ENCODE measurements at regions not wholly inside any gene's neighbourhood (a gene's known extent, or its start where the extent isn't known, plus 50 kb on each side); places are given as distances from the start of the nearest gene placed in this dataset.

- no TSS peak for BruUV-seq (replicated peaks)
- H3K4me1 Mint-ChIP-seq (ENCODE audit: insufficient read depth, unreplicated experiment) = no peaks in the 10 kb centered on the region
- DNase-seq (ENCODE audit: unreplicated experiment) = peak; percentile 67
Measured at GRCh38 chr5:42057254-42057690, 132.2 kb downstream of the FBXO4 start.

GRCh38 chr5:42059291-42059690 lies 134.2 kb downstream of the FBXO4 start:
- Mint-ChIP-seq H3K36me3 (ENCODE audit: insufficient read depth, unreplicated experiment) (no peaks in the 10 kb centered on the region), H3K27me3 (ENCODE audit: insufficient read depth, unreplicated experiment) (no peaks in the 10 kb centered on the region), H3K27ac (ENCODE audit: low read depth, unreplicated experiment) (no peak overlapping the region), H3K9me3 (ENCODE audit: unreplicated experiment) (no peaks in the 10 kb centered on the region), H3K4me1 (ENCODE audit: insufficient read depth, unreplicated experiment) (no peaks in the 10 kb centered on the region), H3K4me3 (ENCODE audit: unreplicated experiment) (no peak overlapping the region)
- DNase-seq (ENCODE audit: unreplicated experiment) = no peak
- intact Hi-C loops (cut with micrococcal nuclease) = loop anchor here (5.0 kb wide), 2 partner anchors 523 to 598 kb away; no protein-coding TSS in a partner anchor
- no TSS peak for BruUV-seq (replicated peaks)
- TF ChIP-seq, protein P1, sequence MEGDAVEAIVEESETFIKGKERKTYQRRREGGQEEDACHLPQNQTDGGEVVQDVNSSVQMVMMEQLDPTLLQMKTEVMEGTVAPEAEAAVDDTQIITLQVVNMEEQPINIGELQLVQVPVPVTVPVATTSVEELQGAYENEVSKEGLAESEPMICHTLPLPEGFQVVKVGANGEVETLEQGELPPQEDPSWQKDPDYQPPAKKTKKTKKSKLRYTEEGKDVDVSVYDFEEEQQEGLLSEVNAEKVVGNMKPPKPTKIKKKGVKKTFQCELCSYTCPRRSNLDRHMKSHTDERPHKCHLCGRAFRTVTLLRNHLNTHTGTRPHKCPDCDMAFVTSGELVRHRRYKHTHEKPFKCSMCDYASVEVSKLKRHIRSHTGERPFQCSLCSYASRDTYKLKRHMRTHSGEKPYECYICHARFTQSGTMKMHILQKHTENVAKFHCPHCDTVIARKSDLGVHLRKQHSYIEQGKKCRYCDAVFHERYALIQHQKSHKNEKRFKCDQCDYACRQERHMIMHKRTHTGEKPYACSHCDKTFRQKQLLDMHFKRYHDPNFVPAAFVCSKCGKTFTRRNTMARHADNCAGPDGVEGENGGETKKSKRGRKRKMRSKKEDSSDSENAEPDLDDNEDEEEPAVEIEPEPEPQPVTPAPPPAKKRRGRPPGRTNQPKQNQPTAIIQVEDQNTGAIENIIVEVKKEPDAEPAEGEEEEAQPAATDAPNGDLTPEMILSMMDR (IDR thresholded peaks at IDR 0.05; ENCODE audit: unreplicated experiment) = no peak
- CTCF ChIA-PET = interaction anchor here (2.9 to 4.2 kb wide), 2 partner anchors 8 to 204 kb away, joined by 31 to 46 read pairs; no protein-coding TSS in a partner anchor
- POLR2A ChIA-PET = no interaction called here

More at GRCh38 chr5:42057254-42057690, 132.2 kb downstream of the FBXO4 start:
- no peak overlapping the region for H3K27ac Mint-ChIP-seq (ENCODE audit: low read depth, unreplicated experiment)
- H3K36me3 Mint-ChIP-seq (ENCODE audit: insufficient read depth, unreplicated experiment) = no peaks in the 10 kb centered on the region
- TF ChIP-seq, protein P1 (IDR thresholded peaks at IDR 0.05; ENCODE audit: unreplicated experiment) = peak; percentile 76
- H3K9me3 Mint-ChIP-seq (ENCODE audit: unreplicated experiment) = no peaks in the 10 kb centered on the region
- POLR2A ChIA-PET = interaction anchor here (0.6 to 1.2 kb wide), 5 partner anchors 14 to 713 kb away, joined by 3 to 8 read pairs (median 4); partner anchors contain the start of gene RIMOC1
- H3K27me3 Mint-ChIP-seq (ENCODE audit: insufficient read depth, unreplicated experiment) = no peaks in the 10 kb centered on the region
- intact Hi-C loops (cut with micrococcal nuclease) = loop anchor here (1.0 to 5.0 kb wide), 4 partner anchors 52 to 600 kb away; no protein-coding TSS in a partner anchor
- H3K4me3 Mint-ChIP-seq (ENCODE audit: unreplicated experiment) = no peak overlapping the region
- CTCF ChIA-PET = interaction anchor here (0.5 to 4.2 kb wide), 55 partner anchors 8 to 1056 kb away, joined by 3 to 46 read pairs (median 4); no protein-coding TSS in a partner anchor

- intact Hi-C loops (cut with micrococcal nuclease) = loop anchor here (5.0 kb wide), 2 partner anchors 522 to 597 kb away; no protein-coding TSS in a partner anchor
- H3K4me1 Mint-ChIP-seq (ENCODE audit: insufficient read depth, unreplicated experiment) = no peaks in the 10 kb centered on the region
- H3K9me3 Mint-ChIP-seq (ENCODE audit: unreplicated experiment) = no peaks in the 10 kb centered on the region
- H3K27ac Mint-ChIP-seq (ENCODE audit: low read depth, unreplicated experiment) = peak overlapping the region; percentile 12
- H3K36me3 Mint-ChIP-seq (ENCODE audit: insufficient read depth, unreplicated experiment) = no peaks in the 10 kb centered on the region
- DNase-seq (ENCODE audit: unreplicated experiment) = no peak
- H3K4me3 Mint-ChIP-seq (ENCODE audit: unreplicated experiment) = no peak overlapping the region
- ChIA-PET CTCF (interaction anchor here (0.6 to 4.2 kb wide), 4 partner anchors 18 to 207 kb away, joined by 3 to 46 read pairs (median 3); no protein-coding TSS in a partner anchor), POLR2A (no interaction called here)
- no TSS peak for BruUV-seq (replicated peaks)
- H3K27me3 Mint-ChIP-seq (ENCODE audit: insufficient read depth, unreplicated experiment) = no peaks in the 10 kb centered on the region
- TF ChIP-seq, protein P1 (IDR thresholded peaks at IDR 0.05; ENCODE audit: unreplicated experiment) = no peak
Measured at GRCh38 chr5:42059778-42060464, 134.8 kb downstream of the FBXO4 start.

- Mint-ChIP-seq H3K4me3 (ENCODE audit: unreplicated experiment) (no peak overlapping the region), H3K9me3 (ENCODE audit: unreplicated experiment) (no peaks in the 10 kb centered on the region), H3K27me3 (ENCODE audit: insufficient read depth, unreplicated experiment) (no peaks in the 10 kb centered on the region), H3K4me1 (ENCODE audit: insufficient read depth, unreplicated experiment) (no peaks in the 10 kb centered on the region), H3K27ac (ENCODE audit: low read depth, unreplicated experiment) (no peak overlapping the region), H3K36me3 (ENCODE audit: insufficient read depth, unreplicated experiment) (no peaks in the 10 kb centered on the region)
- no TSS peak for BruUV-seq (replicated peaks)
- intact Hi-C loops (cut with micrococcal nuclease) = no loop called here
- ChIA-PET CTCF (interaction anchor here (0.6 to 1.2 kb wide), 4 partner anchors 19 to 522 kb away, joined by 3 to 5 read pairs (median 3); no protein-coding TSS in a partner anchor), POLR2A (no interaction called here)
- TF ChIP-seq, protein P1 (IDR thresholded peaks at IDR 0.05; ENCODE audit: unreplicated experiment) = no peak
- no peak for DNase-seq (ENCODE audit: unreplicated experiment)
Measured at GRCh38 chr5:42061121-42061520, 136.0 kb downstream of the FBXO4 start.

All from MCF 10A (cell line).